ENCODE measurements at regions not wholly inside any gene's neighbourhood (a gene's known extent, or its start where the extent isn't known, plus 50 kb on each side); places are given as distances from the start of the nearest gene placed in this dataset.
"Not testable (repeated sequence)": the region's sequence is repeated elsewhere in the genome, so short reads cannot be mapped to it uniquely, and the experiment has no call there.

DNA sequence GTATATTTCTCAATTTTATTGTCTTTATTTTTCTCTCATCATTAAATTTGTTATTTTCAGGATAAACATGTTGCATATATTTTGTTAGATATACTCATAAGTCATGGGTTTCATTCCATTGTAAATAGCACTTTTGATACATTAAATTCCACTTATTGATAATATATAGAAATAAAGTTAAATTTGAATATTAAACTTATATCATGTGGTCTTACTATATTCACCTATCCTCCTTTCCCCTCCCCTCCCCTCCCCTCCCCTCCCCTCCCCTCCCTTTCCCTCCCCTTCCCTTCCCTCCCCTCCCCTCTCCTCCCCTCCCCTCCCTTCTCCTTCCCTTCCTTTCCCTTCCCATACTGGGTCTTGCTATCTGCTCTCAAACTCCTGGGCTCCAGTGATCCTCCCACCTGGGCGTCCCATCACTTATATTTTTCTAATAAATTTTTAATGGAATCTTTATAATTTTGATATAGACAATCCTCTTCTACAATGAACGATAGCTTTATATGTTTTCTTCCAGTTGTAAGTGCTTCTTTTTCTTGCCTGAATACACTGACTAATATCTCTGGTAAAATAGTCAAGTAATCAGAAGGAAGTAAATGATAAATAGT is 692.4 kb downstream of the C6orf118 start:
- TF ChIP-seq ISL1 (CRISPR knock-in tag; IDR thresholded peaks at IDR 0.05) (no peak), CSDC2 (CRISPR knock-in tag; IDR thresholded peaks at IDR 0.05) (no peak), ZNF8 (CRISPR knock-in tag; IDR thresholded peaks at IDR 0.05) (no peak), BACH2 (CRISPR knock-in tag; IDR thresholded peaks at IDR 0.05; ENCODE audit: borderline replicate concordance) (no peak), ZNF565 (CRISPR knock-in tag; conservative IDR thresholded peaks at IDR 0.05; ENCODE audit: low read depth) (no peak), ZNF70 (CRISPR knock-in tag; IDR thresholded peaks at IDR 0.05) (no peak)
- no peak for ATAC-seq

- no peak for TF ChIP-seq ZFP3 (CRISPR knock-in tag; IDR thresholded peaks at IDR 0.05)
- TF ChIP-seq CSDC2 (CRISPR knock-in tag; IDR thresholded peaks at IDR 0.05) = no peak
- TF ChIP-seq ZFP30 (CRISPR knock-in tag; IDR thresholded peaks at IDR 0.05) = no peak
- no peak for TF ChIP-seq PATZ1 (CRISPR knock-in tag; IDR thresholded peaks at IDR 0.05; ENCODE audit: borderline replicate concordance)
- TF ChIP-seq TOX (CRISPR knock-in tag; IDR thresholded peaks at IDR 0.05; ENCODE audit: borderline replicate concordance) = no peak
- no peak for TF ChIP-seq ISL1 (CRISPR knock-in tag; IDR thresholded peaks at IDR 0.05)
- TF ChIP-seq, protein P1, sequence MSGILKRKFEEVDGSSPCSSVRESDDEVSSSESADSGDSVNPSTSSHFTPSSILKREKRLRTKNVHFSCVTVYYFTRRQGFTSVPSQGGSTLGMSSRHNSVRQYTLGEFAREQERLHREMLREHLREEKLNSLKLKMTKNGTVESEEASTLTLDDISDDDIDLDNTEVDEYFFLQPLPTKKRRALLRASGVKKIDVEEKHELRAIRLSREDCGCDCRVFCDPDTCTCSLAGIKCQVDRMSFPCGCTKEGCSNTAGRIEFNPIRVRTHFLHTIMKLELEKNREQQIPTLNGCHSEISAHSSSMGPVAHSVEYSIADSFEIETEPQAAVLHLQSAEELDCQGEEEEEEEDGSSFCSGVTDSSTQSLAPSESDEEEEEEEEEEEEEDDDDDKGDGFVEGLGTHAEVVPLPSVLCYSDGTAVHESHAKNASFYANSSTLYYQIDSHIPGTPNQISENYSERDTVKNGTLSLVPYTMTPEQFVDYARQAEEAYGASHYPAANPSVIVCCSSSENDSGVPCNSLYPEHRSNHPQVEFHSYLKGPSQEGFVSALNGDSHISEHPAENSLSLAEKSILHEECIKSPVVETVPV (CRISPR knock-in tag; IDR thresholded peaks at IDR 0.05) = no peak
- no peak for TF ChIP-seq OSR1 (CRISPR knock-in tag; IDR thresholded peaks at IDR 0.05)
- TF ChIP-seq ZNF70 (CRISPR knock-in tag; IDR thresholded peaks at IDR 0.05) = no peak
- TF ChIP-seq ZNF565 (CRISPR knock-in tag; conservative IDR thresholded peaks at IDR 0.05; ENCODE audit: low read depth) = no peak
- TF ChIP-seq BACH2 (CRISPR knock-in tag; IDR thresholded peaks at IDR 0.05; ENCODE audit: borderline replicate concordance) = no peak
- no peak for TF ChIP-seq GLIS3 (CRISPR knock-in tag; IDR thresholded peaks at IDR 0.05)
- no peak for TF ChIP-seq TSHZ2 (CRISPR knock-in tag; IDR thresholded peaks at IDR 0.05)
- TF ChIP-seq PPARA (CRISPR knock-in tag; IDR thresholded peaks at IDR 0.05; ENCODE audit: borderline replicate concordance) = no peak
- no peak for TF ChIP-seq POU6F1 (CRISPR knock-in tag; IDR thresholded peaks at IDR 0.05; ENCODE audit: borderline replicate concordance, low read depth)
- TF ChIP-seq ZNF8 (CRISPR knock-in tag; IDR thresholded peaks at IDR 0.05) = no peak
- no peak for ATAC-seq
Observed at GRCh38 chr6:164612751-164613150, 696.7 kb downstream of the C6orf118 start.

DNA sequence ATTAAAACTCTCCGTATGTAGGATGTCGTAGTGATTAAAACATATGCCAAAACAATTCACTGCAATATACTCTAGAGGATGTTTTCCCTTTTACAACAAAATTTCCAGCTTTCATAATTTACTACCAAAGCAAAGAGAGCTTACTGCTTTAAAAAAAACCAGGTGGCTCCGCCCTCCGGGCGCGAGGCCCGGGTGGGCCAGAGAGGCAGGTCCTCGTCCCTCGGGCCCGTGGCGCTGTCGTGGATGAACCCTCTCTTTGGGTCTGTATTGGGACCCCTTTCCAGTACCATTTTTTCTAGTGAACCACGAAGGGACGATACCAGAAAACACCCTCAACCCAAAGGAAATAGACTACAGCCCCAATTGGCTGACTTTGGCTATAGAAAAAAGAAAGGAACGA is 698.5 kb downstream of the C6orf118 start:
- ATAC-seq = not testable (repeated sequence)

GRCh38 chr6:164602415-164602814 is 707.0 kb downstream of the C6orf118 start:
- not testable (repeated sequence) for ATAC-seq

DNA sequence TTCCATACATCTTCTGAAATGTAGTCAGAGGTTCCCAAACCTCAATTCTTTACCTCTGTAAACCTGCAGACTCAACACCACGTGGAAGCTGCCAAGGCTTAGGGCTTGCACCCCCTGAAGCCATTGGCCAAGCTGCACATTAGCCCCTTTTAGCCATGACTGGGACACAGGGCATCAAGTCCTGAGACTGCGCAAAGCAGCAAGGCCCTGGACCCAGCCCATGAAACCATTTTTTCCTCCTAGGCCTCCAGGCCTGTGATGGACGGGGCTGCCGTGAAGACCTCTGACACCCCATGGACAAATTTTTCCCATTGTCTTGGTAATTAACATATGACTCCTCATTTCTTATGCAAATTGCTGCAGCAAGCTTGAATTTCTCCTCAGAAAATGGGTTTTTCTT is 727.8 kb downstream of the C6orf118 start:
- no peak for ATAC-seq
- TF ChIP-seq ESRRG (CRISPR knock-in tag; IDR thresholded peaks at IDR 0.05) (no peak), OSR1 (CRISPR knock-in tag; IDR thresholded peaks at IDR 0.05) (no peak), ISL1 (CRISPR knock-in tag; IDR thresholded peaks at IDR 0.05) (no peak), TSHZ2 (CRISPR knock-in tag; IDR thresholded peaks at IDR 0.05) (no peak), SNAI2 (CRISPR knock-in tag; IDR thresholded peaks at IDR 0.05) (no peak), ZNF8 (CRISPR knock-in tag; IDR thresholded peaks at IDR 0.05) (no peak), ZFP3 (CRISPR knock-in tag; IDR thresholded peaks at IDR 0.05) (no peak), CREB5 (CRISPR knock-in tag; IDR thresholded peaks at IDR 0.05; ENCODE audit: low read depth) (no peak), BACH2 (CRISPR knock-in tag; IDR thresholded peaks at IDR 0.05; ENCODE audit: borderline replicate concordance) (no peak), ZC3H10 (CRISPR knock-in tag; IDR thresholded peaks at IDR 0.05) (no peak)
- TF ChIP-seq, protein P1 (CRISPR knock-in tag; IDR thresholded peaks at IDR 0.05) = no peak

Data from SK-N-SH treated with all-trans-retinoic acid at 6 μM for 48 hours (cell line).